GM19035 (cell line): ENCODE measurements at regions not wholly inside any gene's neighbourhood (a gene's known extent, or its start where the extent isn't known, plus 50 kb on each side); places are given as distances from the start of the nearest gene placed in this dataset.

Experiments used
- ATAC-seq: cut with Tn5 transposase; IDR thresholded peaks from one replicate; pipeline ENCODE4 v1.9.1; 2021; ENCODE audit not compliant: unreplicated experiment

- ATAC-seq, result peak; percentile 86
Measured at GRCh38 chrX:69028006-69028760, 137.1 kb downstream of the PJA1 start.

- ATAC-seq, result no peak
Measured at GRCh38 chrX:69027181-69028005, 137.9 kb downstream of the PJA1 start.

GRCh38 chrX:69025802-69026301, 139.4 kb downstream of the PJA1 start:
- ATAC-seq, result no peak

- no peak for ATAC-seq
Measured at GRCh38 chrX:69024931-69025330, 140.3 kb downstream of the PJA1 start.

- no peak for ATAC-seq
Measured at GRCh38 chrX:69024161-69024736, 141.0 kb downstream of the PJA1 start.

- no peak for ATAC-seq
Measured at GRCh38 chrX:69022430-69022829, 142.8 kb downstream of the PJA1 start.

GRCh38 chrX:69021141-69021960, 143.9 kb downstream of the PJA1 start:
- no peak for ATAC-seq

GRCh38 chrX:69020316-69020715, 144.9 kb downstream of the PJA1 start:
- ATAC-seq, result no peak

GRCh38 chrX:69019073-69019890, 146.0 kb downstream of the PJA1 start:
- no peak for ATAC-seq

GRCh38 chrX:69018416-69019072, 146.7 kb downstream of the PJA1 start:
- no peak for ATAC-seq

- no peak for ATAC-seq
Measured at GRCh38 chrX:69016293-69016941, 148.8 kb downstream of the PJA1 start.

GRCh38 chrX:69015564-69016292, 149.5 kb downstream of the PJA1 start:
- no peak for ATAC-seq

- no peak for ATAC-seq
Measured at GRCh38 chrX:69015156-69015555, 150.1 kb downstream of the PJA1 start.

- no peak for ATAC-seq
Measured at GRCh38 chrX:69014200-69014599, 151.1 kb downstream of the PJA1 start.

GRCh38 chrX:69010339-69010738, 154.9 kb downstream of the PJA1 start:
- ATAC-seq, result no peak

- no peak for ATAC-seq
Measured at GRCh38 chrX:69000877-69001276, 164.4 kb downstream of the PJA1 start.

GRCh38 chrX:68999931-69000330, 165.3 kb downstream of the PJA1 start:
- no peak for ATAC-seq

- ATAC-seq, result no peak
Measured at GRCh38 chrX:68999356-68999755, 165.9 kb downstream of the PJA1 start.
